IPS-15b (cell line): ENCODE measurements at regions not wholly inside any gene's neighbourhood (a gene's known extent, or its start where the extent isn't known, plus 50 kb on each side); places are given as distances from the start of the nearest gene placed in this dataset.
"Not testable (repeated sequence)": the region's sequence is repeated elsewhere in the genome, so short reads cannot be mapped to it uniquely, and the experiment has no call there.

Source experiments
- H3K27me3 ChIP-seq: one replicate; pipeline ENCODE4 v1.6.1; 2013; ENCODE audit warnings: low read length; ENCODE audit not compliant: control insufficient read depth, insufficient read depth
- H3K36me3 ChIP-seq: one replicate; pipeline ENCODE4 v1.6.1; 2013; ENCODE audit warnings: low read length; ENCODE audit not compliant: control insufficient read depth, insufficient read depth
- H3K4me1 ChIP-seq: one replicate; pipeline ENCODE4 v1.6.1; 2013; ENCODE audit warnings: mild to moderate bottlenecking, low read length; ENCODE audit not compliant: control insufficient read depth, insufficient read depth
- H3K4me3 ChIP-seq: one replicate; pipeline ENCODE4 v1.5.1; 2013; ENCODE audit warnings: low read depth, low read length
- H3K9ac ChIP-seq: one replicate; pipeline ENCODE4 v1.6.1; 2013; ENCODE audit warnings: low read depth, mild to moderate bottlenecking, low read length
- H3K9me3 ChIP-seq: one replicate; pipeline ENCODE4 v1.6.1; 2013; ENCODE audit warnings: mild to moderate bottlenecking, low read length; ENCODE audit not compliant: control insufficient read depth, insufficient read depth

DNA sequence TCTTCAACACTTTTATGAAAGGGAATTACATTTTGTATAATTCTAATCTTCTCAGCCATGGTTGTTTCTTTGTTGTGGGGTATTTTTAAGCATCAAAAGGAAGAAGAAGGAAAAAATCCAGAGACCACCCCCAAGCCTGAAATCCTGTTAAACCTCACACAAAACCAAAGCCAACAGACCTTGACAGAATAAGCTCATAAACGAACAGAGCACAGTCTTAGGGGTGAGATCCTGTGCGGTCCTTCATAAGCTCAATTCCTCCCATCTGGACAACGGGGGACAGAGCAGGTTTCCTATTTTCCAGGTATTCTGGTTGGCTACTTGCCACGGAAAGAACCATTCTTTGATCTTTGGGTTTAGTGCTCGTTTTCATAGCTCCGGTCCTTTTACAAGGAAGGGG, 151.3 kb upstream of the SULF2 start:
- Histone ChIP-seq H3K27me3 (no peaks in the 10 kb centered on the region), H3K4me3 (no peak overlapping the region), H3K4me1 (no peaks in the 10 kb centered on the region), H3K36me3 (no peaks in the 10 kb centered on the region), H3K9ac (no peak overlapping the region), H3K9me3 (no peaks in the 10 kb centered on the region)

DNA sequence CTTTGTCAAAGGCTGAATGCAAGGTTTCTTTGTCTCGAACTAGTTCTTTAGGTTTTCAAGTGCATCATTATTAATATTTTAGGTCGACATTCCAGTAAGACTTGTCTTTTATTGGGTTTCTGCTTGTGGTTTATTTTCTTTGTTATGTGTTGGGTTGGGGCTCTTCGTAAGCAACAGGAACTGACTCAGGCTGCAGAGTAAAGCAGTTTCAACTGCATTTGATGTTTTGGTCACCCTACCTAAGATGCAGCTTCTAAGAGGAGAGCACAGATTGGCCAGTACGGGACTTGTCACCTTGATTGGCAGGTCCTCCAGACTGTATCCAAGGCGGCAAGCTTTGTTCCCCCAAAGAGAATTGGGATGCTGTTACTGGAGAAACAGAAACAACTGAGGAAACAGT, 149.5 kb upstream of the SULF2 start:
- Histone ChIP-seq H3K27me3 (no peaks in the 10 kb centered on the region), H3K4me3 (no peak overlapping the region), H3K9me3 (no peaks in the 10 kb centered on the region), H3K36me3 (no peaks in the 10 kb centered on the region), H3K9ac (no peak overlapping the region), H3K4me1 (no peaks in the 10 kb centered on the region)

DNA sequence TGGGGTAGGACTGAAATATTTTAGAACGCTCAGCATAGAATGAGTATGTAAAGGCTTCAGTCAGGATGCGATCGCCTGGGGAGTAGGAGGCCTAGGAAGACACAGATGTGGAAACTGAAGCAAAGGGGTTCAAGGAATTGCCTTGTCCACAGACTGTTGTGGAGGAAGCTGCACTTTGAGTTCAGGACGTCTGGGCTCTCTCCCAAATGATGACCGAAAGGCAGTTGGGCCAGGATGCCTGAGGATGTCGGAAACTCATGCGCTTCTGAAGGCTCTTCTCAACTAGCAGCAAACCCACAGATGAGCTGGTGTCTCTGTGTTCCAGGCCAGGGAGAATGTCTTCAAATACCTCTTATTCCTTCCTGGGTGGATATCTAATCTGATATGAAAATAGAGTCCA, 146.2 kb upstream of the SULF2 start:
- H3K9ac ChIP-seq: no peak overlapping the region
- H3K27me3 ChIP-seq: no peaks in the 10 kb centered on the region
- H3K36me3 ChIP-seq: no peaks in the 10 kb centered on the region
- H3K4me3 ChIP-seq: no peak overlapping the region
- no peaks in the 10 kb centered on the region for H3K9me3 ChIP-seq
- no peaks in the 10 kb centered on the region for H3K4me1 ChIP-seq

DNA sequence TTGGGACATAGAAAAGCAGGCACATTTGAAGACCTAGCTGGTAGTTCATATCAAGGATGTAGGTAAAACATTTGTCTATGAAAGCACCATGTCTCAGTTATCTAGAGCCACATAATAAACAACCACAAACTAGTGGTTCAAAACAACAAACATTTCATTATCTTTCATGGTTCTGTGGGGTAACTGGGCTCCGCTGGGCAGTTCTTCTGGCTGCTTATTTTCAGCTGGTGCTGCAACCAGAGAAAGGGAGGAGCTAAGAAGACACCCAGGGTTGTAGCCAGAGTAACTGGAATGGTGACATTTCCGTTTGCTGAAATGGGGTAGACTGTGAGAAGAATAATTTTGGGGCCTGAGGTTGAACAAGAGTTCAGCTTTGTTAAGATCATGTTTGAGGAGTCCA, 145.7 kb upstream of the SULF2 start:
- Histone ChIP-seq H3K4me3 (no peak overlapping the region), H3K9me3 (no peaks in the 10 kb centered on the region), H3K4me1 (no peaks in the 10 kb centered on the region), H3K27me3 (no peaks in the 10 kb centered on the region), H3K9ac (no peak overlapping the region), H3K36me3 (no peaks in the 10 kb centered on the region)

DNA sequence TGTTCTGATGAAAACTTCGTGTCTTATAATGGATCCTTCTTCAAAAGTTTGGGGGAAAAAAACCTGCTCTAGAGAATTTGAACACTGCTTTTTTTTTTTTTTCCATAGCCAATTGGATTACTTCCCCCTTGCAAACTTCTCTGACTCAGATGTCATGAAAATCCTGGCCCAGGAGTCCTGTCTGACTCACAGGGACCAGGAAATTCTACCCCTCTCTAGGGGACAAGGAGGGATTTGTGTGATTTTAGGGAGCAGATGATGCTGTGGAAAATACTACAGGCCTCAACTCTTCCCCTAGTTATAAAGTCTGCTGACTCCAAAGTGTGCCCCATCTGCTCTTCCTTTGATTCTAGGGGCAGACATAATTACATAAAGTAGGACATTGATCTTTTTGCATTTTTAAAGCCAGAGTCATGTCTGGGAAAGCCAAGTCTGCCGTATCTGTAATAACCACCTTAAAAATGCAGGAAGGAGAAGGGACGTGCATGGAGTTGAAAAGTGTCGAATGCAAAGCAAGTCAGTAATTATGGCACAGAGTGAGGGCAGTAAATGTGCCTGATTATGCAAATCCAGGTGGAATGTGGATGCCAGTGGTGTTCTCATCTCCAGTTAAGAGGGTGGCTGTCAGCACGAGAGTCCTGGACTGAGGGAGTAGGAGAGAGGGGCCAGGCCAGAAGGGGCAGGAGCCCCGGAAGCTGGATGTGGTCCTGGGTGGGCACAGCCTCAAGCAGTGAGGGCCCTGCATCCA, 144.3 kb upstream of the SULF2 start:
- H3K27me3 ChIP-seq: no peaks in the 10 kb centered on the region
- no peaks in the 10 kb centered on the region for H3K9me3 ChIP-seq
- H3K36me3 ChIP-seq: no peaks in the 10 kb centered on the region
- H3K9ac ChIP-seq: no peak overlapping the region
- H3K4me3 ChIP-seq: no peak overlapping the region
- H3K4me1 ChIP-seq: no peaks in the 10 kb centered on the region

DNA sequence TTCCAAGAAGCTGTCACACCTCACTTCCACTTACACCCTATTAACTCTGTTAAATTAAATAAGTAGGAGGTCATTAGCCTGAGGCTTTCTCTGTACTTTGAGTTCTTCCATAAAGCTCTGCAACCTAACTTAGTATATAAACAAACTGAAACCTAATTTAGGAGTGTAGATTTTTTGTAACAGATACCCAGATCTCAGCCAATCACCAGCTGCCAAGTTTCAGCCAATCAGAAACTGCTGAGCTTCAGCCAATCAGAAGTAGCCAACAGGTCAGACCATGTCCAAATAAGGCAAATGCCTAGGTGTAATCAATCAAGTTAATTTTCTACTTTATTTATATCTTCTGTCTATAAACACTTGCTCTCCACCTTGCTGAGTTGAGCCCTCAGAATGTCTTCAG, 142.7 kb upstream of the SULF2 start:
- Histone ChIP-seq H3K27me3 (no peaks in the 10 kb centered on the region), H3K9me3 (no peaks in the 10 kb centered on the region), H3K4me3 (no peak overlapping the region), H3K9ac (no peak overlapping the region), H3K4me1 (no peaks in the 10 kb centered on the region), H3K36me3 (no peaks in the 10 kb centered on the region)

DNA sequence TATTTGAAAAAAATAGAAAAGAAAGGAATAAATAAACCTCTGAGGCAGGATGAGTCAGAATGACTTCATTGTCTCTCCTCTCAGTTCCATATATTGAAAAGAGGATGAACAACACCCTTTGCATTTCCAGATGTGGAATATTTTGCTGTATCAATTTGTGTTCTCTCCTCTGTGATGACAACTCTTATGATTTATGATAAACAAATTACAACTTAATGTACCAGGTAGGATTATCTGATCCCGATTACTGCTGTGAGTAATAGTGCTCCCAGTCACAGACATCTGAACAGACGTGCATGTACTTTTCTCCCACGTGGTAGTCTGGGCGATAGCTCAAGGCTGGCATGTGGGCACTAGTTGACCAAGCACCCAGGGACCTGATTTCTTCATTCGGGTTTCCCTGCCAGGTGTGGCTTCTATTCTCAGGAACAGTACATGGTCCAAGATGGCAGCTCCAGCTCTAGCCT, 142.1 kb upstream of the SULF2 start:
- H3K9me3 ChIP-seq: no peaks in the 10 kb centered on the region
- no peaks in the 10 kb centered on the region for H3K27me3 ChIP-seq
- no peak overlapping the region for H3K9ac ChIP-seq
- no peak overlapping the region for H3K4me3 ChIP-seq
- H3K36me3 ChIP-seq: no peaks in the 10 kb centered on the region
- no peaks in the 10 kb centered on the region for H3K4me1 ChIP-seq

DNA sequence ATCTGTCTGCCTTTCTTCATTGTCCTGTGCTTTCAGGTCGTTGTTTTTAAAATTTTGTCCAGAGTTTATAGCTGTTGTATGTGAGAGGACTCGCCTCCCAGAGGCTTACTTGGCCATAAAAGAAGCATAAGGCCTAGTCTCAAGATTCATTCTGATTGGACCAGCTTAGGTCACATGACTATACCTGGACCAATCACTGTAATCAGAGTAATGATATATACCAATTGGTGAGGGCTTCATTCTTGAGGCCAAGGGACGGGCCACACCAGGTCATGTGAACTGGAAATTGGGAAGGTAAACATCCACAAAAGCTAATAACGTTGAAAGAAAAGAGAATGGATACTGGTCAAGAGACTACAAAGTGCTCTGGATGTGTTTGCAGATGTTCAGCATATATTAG, 141.4 kb upstream of the SULF2 start:
- no peaks in the 10 kb centered on the region for H3K4me1 ChIP-seq
- H3K36me3 ChIP-seq: no peaks in the 10 kb centered on the region
- no peaks in the 10 kb centered on the region for H3K9me3 ChIP-seq
- no peak overlapping the region for H3K4me3 ChIP-seq
- no peak overlapping the region for H3K9ac ChIP-seq
- H3K27me3 ChIP-seq: no peaks in the 10 kb centered on the region

DNA sequence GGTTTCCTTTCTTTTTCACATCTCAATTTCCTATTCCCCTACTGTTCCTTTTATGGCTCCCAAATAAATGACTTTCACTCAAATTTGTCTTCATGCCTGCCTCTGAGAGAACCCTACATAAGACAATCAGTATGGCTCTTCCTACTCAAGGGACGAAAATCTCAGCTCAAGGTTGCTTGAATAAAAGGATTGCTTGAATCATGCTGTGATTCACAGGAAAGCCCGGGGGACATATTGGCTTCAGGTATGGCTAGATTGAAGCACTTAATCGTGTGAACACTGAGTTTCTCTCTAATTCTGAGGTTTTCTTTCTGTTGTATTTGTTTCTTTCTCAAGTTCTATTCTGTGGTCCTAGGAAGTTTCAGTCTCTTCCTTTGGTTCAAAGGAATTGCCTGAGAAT, 140.3 kb upstream of the SULF2 start:
- H3K4me1 ChIP-seq: no peaks in the 10 kb centered on the region
- H3K36me3 ChIP-seq: no peaks in the 10 kb centered on the region
- H3K4me3 ChIP-seq: no peak overlapping the region
- no peaks in the 10 kb centered on the region for H3K27me3 ChIP-seq
- H3K9me3 ChIP-seq: no peaks in the 10 kb centered on the region
- no peak overlapping the region for H3K9ac ChIP-seq

DNA sequence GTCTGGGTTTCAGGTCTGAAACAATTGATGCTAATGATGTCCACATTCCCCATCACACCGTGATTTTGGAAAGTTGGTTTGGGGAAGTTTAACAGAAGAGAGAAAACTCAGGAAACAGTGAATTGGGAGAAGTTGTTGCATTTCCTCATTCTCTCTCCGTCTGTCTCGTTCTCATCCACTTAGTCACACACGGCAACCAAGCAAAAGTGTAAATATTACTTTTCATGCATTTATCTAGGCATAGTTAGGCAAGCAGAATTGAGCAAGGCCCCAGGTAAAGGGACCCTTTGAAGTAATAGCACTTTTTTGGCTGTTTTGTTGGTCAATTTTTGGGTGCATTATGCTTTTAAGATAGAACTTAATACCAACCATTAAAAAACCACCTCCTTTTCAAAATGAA, 137.0 kb upstream of the SULF2 start:
- Histone ChIP-seq H3K4me3 (no peak overlapping the region), H3K9ac (no peak overlapping the region), H3K36me3 (no peaks in the 10 kb centered on the region), H3K4me1 (no peaks in the 10 kb centered on the region), H3K27me3 (no peaks in the 10 kb centered on the region), H3K9me3 (no peaks in the 10 kb centered on the region)

DNA sequence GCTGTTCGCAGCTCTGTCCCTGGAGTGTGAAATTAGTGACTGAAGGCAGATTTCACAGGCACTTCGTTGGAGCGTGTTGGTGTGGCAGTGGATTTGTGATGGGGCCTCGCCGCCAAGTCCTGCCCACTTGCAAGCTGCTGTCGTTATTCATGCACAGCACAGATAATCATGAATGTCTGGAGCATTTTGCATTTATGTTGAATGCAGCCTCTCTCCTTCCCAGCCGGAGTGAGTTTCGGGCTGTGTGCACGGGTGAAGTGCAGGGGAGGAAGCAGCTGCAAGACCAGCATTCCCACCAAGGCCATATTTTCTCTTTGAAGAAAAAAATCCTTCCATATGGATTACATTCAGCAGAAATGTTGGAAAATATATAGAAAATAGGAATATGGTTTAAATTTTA, 136.5 kb upstream of the SULF2 start:
- not testable (repeated sequence) for H3K4me3 ChIP-seq, H3K9ac ChIP-seq, H3K9me3 ChIP-seq, H3K27me3 ChIP-seq, H3K4me1 ChIP-seq, H3K36me3 ChIP-seq

DNA sequence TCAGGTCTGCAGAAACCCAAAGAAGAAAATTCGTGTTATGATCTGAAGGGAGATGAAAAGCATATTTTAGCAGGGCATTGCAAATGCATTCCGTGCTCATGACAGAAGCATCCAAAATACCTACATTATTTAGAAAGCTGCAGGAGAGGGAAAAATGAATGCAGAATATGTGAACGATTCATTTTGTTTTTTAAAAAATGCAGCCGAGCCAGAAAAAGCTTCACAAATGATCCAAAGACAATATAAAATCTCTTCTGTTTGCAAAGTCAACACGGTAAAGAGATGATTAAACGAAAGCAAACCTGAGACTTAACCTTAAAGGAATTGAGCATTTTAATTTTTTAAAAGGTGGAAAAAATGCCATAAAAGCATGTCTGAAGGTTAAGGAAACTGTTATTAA, 136.1 kb upstream of the SULF2 start:
- H3K9ac ChIP-seq: no peak overlapping the region
- H3K9me3 ChIP-seq: no peaks in the 10 kb centered on the region
- H3K4me1 ChIP-seq: no peaks in the 10 kb centered on the region
- H3K27me3 ChIP-seq: no peaks in the 10 kb centered on the region
- no peak overlapping the region for H3K4me3 ChIP-seq
- no peaks in the 10 kb centered on the region for H3K36me3 ChIP-seq
